CD4-positive, alpha-beta T cell treated with Interleukin-6 at 100 ng/mL for 8 hours (primary cell): ENCODE measurements at regions not wholly inside any gene's neighbourhood (a gene's known extent, or its start where the extent isn't known, plus 50 kb on each side); places are given as distances from the start of the nearest gene placed in this dataset.

Experiments
- DNase-seq: peaks from one replicate; pipeline ENCODE4 v3.0.0-alpha.2; 2020; ENCODE audit warnings: mixed read lengths, low spot score

DNA sequence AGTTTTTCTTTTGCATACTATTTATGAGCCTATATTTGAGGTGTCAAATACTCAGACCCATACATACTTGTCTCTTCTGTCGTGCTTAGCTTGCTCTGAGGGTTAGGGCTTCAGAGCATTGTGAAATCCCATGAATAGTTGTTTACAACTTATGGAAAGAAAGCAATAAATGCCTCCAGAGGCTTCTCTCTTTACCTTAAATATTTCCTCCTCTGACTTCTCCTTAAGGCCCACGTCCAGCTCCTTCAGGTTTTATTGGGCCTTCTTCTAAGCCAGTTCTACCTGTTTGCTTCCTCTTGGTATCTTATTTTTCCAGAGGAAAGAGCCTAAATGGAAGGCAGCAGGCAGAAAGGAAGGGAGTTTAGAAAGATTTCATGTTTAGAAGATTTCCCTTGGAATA lies 218.6 kb downstream of the SPTSSA start:
- no peak for DNase-seq

DNA sequence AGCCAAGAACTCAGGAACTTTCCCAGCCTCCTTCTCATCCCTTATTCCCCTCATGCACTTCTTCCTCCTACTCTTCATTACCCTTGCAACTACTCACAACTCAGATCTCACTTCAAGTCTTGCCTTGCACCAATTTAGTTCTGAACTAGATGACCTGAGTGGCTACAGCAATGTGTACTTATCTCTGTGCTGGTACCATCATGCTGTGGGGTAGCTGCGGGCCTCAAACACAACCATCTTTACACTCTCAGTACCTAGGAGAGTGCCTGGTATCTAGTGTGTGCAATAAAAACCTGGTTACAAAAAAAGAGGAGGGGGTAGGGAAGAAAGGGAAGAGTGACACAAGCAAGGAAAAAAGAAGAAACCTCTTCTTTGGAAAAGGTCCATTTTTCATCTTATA lies 219.0 kb downstream of the SPTSSA start:
- DNase-seq: no peak

DNA sequence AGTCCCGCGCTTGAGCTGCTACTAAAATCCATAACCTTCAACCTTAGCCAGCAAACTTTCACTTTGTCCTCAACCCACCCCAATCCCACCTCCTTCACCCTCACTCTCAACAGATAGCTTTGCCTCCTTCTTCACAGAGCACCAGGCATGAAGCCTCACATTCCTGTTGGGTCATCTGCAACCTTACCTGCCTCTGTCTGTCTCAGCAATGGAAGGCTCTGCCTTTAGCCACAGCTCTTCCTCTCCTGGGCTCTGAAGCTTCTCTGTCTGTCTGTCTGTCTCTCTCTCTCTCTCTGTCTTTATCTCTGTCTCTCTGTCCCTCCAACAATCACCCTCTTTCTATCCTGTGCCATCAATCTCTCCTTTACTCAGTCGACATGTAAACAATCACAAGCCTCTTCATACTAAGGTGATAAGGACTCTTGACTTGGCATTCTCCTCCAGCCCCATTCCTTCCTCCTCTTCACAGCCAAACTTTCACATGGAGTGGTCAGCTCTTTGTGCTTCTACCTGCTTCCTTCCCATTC lies 220.8 kb downstream of the SPTSSA start:
- no peak for DNase-seq

DNA sequence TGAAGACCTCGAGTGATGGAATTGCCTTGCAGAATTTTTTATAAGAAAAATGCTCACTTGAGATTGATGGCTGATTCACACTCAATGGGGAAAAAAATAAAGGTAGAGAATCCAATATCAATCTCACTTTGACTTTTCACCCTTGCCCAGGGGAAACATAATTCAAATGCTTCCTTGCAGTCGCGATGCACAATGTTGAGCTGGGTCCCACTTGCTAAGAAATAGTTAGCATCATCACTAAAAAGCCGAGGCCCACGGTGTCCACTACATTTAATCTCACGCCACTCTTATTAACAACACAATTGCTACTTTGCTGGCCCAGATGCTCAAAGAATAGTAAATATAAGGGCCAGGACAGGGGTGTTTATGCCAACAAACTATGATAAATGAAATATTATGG lies 223.4 kb downstream of the SPTSSA start:
- no peak for DNase-seq

DNA sequence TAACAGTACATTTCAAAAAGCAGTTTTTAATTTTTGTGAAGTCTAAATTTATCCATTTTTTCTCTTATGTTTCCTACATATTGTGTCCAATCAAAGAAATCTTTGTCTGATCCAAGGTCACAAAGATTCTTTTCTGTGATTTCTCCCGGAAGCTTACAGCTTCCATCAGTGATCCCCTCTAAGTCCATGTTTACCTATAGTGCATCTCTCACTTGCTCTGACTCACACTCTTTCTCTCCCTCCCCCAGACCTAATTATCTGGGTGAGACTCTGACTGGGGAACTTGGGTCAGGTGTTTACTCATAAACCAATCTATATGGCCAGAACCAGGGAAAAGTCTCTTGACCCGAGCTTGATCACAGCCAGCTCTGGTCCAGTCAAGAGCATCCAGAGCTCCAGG lies 224.4 kb downstream of the SPTSSA start:
- DNase-seq: no peak

DNA sequence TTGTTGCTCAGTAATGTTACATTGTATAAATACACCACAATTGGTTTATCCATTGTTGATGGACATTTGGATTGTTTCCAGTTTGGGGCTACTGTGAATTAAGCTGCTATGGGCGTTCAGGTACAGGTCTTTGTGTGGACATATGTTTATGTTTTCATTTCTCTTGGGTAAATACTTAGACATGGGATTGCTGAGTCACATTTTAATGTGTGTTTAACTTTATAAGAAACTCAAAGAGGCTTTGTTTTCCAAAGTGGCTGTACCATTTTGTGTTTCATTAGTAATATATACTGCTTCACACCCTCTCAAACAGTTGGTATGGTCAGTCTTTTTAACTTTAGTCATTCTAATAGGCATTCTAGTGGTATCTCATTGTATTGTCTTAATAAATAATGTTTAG lies 225.0 kb downstream of the SPTSSA start:
- DNase-seq: no peak

DNA sequence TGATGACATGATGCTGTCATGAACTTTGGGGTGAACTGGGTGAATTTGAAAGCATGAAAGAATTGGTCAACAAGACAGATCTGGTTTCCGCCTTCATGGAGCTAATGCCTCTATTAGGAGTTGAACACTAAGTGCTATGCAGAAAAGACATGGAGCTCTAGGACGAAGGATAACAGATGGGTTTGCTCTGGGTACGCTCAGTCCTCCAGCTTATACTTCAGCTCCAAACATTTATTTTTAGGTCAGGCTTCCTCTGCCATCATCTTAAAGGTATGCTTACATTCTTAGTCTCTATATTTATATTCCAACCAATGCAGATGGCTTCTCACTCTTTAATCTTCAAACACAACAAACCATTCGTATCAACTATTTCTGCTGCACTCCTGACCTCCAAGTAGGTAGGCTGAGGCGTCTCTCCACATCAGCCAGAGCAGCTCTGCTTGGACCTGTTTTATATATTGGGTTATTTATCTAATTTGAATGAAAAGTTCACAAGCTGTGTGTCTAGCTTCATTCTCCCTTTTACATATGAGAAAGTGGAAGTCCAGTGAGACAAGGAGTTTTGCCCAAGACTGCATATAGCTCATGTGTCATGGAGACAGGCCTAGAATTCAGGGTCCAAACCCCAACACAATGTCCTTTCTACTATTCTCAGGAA lies 226.3 kb downstream of the SPTSSA start:
- no peak for DNase-seq

DNA sequence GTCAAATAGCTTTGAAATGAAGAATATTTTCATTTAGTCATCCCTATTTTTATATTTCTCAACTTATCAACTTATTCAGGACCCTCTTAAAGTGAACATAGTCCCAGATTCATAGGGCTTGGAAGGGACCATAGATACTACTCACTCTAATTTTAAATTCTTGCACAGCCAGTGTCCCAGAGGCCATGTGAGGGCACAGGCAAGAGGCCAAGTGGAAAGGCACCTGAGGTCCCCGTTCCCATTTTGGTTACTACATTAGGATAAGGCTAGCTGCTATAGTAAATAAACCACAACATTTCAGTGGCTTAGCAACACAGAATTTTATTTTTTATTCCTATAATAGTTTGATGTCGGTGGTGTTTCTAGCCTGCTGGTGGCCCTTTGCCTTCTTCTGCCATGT lies 227.8 kb downstream of the SPTSSA start:
- DNase-seq: no peak

DNA sequence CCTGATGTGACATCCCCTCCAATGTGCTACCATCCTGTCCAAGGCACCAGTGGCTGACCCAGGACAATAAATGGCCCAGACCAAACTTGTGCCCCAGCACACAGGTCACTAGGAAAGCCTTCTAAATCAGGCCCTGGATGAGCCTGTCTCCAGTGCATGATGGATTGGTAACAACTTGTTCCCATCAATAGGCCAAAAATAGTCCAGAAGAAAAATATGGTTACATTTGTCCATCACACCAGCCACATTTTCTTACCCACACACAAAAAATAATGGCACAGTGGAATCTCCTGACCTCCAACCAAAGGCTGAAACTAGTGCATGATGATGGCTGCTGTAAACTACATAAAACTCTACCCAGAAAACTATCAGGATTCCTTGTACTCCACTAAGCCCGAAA lies 228.4 kb downstream of the SPTSSA start:
- DNase-seq: no peak

DNA sequence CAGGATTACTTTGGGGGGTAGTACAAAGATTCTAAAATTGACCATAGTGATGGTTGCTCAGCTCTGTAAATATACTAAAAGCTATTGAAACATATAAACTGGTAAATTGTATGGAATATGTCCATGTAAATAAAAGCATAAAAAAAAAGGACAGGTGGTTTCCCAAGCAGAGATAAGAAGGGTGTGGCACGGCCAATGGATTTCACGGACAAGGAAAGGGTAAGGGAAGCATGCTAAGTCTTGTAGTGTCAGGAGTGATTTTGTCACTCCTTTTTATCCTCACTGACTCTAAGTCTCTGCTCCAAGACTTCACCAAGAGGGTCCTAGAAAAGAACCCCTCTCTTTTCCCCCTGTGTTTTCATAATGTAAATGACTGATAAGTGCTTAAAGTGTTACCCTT lies 229.2 kb downstream of the SPTSSA start:
- no peak for DNase-seq

DNA sequence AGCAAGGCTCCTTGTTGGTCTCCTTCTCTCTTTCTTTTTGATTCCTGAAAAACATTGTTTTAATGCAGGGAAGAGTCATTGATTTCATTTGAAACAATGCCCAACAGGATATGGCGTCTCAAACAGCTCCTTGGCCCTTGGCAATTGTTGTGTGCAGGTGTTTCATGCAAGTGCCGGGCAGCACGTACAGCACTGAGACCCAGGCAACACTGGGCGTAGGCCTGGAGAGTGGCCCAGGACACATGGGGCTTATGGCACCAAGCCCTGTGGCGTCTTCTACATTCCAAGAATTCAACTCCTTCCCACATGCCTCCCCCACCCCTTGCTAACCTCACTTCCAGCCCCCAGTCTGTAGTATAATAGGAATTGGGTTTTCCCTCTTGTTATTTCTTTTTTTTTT lies 230.4 kb downstream of the SPTSSA start:
- no peak for DNase-seq

DNA sequence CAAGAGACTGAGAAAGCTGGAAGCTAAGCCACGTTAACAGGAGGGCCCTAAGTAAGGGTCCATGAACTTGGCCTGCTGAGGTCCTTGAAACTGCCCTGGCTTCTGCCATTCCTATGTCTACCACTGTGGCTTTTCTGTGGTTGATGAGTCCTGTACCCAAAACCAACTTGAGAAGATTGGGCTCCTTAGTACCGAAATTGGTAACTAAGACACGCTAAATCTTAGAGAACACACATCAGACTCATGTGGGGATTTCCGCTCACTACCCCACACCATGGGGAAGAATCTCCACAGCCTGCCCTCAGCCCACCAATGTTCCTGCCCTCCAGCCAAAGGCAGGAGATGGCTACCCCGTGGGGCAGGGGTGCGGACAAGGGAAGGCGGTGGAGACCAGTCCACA lies 232.9 kb downstream of the SPTSSA start:
- DNase-seq: no peak

DNA sequence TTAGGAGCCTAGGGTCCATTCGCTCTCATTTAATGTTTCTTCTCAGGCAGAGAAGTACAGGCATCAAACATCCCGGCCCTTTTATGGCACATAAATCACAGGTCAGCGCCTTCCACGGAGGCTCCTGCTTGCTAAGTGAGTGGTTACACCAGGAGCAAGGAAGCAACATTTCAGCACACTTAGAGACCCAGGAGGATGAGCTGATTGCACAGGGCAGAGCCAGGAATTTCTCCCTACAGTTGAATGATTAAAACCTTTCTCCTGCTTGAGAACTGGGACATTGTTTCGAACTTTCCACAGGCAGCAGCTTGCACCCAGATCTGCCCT lies 233.4 kb downstream of the SPTSSA start:
- DNase-seq: no peak

DNA sequence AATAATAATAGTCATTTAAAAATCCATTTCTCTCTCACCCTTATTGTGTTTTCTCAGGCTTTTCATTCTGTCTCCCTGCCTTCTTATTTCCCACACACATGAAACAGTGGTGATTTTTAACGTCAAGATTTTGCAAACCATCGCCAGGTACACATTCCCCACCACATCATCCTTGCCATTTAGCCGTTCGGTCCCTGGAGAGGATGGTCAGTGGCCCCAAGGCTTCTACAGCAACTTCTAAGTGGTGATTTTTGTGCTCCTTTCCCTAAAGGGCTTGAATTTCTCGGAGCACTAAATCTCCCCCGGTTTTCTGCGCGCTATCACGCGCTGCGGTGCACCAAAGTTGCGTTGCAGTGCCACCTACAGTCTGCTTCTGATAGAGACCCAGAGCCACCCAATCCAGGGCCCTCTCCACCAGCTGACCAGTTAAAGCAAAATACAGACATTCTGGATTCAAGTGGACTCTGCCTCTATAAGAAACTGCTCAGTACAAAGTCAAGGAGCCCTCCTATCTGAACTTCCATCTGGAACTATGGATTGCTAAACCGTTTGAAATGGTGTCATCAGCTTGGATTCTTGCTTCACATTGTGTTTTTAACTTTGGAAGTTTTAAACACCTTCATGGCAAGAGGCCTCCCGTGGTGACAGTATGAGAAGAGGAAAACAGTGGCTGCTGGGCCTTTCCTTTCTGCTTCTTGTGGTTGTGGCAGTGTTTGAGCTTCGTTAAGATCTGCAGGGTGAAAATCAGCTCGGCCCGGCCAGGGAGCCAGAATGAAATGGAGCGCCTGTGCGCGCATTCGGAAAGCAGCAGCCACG lies 234.0 kb downstream of the SPTSSA start:
- peak; percentile 37 for DNase-seq

DNA sequence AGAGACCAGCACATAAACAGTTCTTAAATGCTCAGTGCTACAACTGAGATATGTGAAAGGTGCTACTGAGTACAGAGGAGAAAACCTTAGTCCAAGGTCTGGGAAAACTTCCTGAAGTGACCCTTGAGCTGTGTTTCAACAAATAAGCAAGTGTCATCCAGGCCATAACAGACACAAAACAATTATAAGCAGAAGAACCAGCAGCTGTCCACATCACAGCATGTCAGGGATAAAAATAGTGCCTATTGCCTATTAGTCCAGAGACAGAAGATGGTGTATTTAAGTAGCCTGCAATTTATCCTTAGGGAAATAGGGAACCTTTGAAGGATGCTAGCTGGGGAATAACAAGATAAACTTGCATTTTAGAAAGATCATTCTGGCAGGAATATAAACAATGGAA lies 237.8 kb downstream of the SPTSSA start:
- DNase-seq: no peak

DNA sequence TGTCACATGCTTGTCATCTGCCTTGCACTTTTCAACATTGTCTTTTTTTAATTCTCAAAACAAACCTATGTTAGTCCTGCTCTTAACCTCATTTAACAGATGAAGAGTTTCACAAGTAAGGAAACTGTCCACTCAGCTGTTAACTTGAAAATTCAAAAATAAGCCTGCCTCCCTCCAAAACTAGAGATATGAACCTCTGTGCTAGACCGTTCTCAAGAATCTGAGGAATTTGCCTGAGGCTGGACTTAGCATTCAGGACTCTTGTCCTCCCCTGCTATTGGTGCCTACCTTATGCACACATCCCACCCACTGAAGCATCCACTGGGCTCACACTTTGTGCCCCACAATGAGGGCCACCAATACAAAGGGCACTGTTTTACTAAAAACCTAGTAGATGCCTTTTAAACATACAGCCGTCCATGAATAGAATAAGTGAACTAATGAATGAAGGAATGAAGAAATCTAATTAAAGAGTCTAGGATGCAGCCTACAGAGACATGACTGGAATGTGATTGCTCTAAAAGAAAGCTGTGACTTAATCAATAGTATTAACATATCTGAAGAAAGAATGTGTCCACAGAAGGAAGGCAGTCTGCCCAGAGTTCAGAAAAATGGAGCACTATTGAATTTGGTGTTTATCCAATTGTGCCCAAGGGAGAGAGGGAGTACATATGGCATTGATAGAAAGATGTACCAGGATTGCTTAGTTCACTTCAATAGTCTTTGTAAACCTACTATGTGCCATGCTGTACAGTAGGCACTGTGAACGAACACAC lies 238.5 kb downstream of the SPTSSA start:
- no peak for DNase-seq

DNA sequence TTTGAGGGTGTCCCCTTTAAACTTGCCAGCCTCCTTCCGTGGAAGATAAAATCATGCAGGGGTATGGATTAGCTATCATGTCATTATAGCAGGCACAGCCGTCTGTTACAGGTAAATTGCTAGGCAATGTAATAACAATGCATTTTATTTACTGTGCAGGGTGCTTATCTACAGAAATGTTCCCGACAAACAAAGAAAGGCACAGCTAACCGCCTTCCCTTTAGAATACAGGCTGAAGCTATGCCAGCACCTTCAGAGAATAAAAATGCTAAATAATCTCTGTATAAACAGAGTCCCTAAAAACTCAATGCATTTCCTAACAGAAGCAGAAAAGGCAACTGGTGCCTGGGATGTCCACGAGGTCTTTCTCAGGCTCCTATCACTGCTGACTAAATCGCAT lies 239.2 kb downstream of the SPTSSA start:
- no peak for DNase-seq

DNA sequence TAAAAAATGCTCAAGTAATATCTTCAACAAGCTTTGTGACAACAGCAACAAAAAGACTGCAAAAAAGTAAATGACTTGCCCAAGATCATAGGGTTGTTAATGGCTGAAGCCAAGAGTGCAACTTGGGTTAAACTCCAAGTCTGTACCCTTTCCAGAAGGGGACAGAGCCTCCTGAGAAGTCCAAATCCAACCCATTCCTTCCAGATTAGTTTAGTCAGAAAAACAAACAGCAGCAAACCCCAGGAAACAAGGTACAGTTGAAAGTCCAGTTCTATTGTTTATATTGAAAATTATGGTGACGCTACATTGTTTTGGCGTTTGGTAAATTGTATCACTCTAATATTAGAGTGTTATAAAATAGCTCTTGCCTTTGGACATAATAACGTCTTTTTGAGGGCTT lies 239.9 kb downstream of the SPTSSA start:
- DNase-seq: no peak

DNA sequence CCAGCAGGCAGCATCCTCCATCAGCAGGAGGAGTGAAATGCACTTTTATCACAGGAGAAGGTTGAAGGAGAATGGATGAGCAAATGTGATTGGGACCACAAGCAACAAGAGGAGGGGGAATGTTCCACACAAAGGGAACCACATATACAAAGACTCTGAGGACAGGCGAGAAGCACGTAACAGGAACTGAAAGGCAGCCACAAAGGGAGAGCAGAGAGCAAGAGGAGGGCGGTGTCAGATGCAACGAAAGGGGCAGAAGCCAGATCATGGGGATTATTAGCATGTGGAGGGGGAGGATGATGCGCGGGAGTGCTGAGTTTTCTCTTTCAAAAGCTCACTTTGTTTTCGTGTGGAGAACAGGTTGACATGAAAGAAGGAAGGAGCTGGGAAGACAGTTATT lies 241.1 kb downstream of the SPTSSA start:
- DNase-seq: no peak

DNA sequence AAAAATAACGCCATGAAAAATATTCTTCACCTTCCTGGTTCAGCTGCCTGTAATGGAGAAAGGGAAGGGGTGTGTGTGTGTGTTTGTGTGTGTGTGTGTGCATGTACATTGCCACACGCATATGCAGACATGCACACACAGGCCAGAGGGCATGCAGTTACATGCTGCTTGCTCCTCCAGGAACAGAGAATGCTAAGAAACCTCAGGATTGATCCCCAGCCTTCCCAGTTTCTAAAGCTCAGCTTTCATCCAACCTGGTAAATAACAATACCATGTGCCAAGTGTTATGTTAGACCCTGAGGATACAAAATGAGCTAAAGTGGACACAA lies 241.7 kb downstream of the SPTSSA start:
- DNase-seq: no peak

DNA sequence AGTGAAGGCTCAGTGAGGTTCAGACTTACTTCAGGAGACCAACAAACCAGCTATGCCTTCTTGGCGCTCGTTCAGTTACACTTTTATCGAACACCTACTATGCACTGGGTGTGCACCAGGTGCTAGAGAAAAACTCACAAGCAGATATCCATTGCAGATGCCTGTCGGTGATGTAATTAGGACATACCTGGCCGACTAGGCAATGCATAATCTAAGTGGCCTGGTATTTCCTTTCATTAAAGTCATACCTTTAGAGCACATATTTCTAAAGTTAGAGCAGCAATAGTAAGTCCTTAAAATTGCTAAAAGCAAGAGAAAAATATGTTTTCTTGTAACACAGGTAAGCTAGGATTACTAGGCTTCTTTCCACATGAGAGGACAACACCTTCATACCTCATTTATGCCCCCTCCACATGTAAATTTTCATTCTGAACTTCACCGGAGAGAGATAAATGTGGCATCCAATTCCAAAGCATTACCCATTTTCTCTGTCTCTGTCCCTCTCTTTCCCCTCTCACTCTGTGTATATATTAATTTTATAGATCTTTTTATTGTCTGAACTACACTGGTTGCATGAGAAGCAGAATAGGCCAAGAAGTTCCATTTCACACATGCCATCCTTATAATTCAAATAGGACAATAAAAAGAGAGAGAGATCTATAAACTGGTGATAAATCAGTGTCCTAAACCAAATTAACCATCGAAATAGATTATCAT lies 242.2 kb downstream of the SPTSSA start:
- no peak for DNase-seq

DNA sequence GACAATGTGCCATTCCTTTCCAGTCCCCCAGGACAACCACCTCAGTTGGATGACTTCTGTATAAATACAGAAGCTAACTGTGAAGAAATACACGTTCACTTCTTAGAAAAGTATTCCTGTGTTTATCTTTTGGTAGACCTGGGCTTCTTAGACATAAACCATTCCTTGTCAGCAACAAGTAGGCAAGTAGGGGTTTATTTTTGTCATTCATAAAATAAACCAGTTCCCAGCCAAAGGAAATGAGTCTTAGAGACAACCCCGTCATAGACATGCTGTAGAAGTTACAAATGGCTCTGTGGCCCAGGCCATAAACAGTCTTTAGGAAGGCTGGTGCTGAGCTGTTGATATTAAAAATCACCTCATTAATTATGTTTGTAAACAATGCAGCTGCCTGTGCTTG lies 243.2 kb downstream of the SPTSSA start:
- no peak for DNase-seq

DNA sequence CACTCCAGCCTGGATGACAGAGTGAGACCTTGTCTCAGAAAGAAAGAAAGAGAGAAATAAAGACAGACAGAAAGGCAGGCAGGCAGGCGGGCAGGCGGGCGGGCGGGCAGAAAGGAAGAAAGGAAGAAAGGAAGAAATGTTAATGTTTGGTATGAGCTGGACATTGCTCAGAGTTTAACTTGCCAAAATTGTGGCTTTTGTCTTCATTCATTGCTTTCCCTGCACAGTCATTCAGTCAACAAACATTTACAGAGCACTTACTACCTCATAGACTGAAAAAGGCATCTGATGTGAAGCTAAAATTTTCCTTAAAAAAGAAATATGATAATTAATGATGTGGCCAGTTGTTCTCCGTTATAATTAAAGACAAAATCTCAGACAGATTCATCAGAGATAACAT lies 247.1 kb downstream of the SPTSSA start:
- DNase-seq: no peak
